GM18498 (cell line): ENCODE measurements at regions not wholly inside any gene's neighbourhood (a gene's known extent, or its start where the extent isn't known, plus 50 kb on each side); places are given as distances from the start of the nearest gene placed in this dataset.
"Not testable (repeated sequence)": the region's sequence is repeated elsewhere in the genome, so short reads cannot be mapped to it uniquely, and the experiment has no call there.

Experiments used
- ATAC-seq: cut with Tn5 transposase; IDR thresholded peaks from one replicate; pipeline ENCODE4 v1.9.1; 2021; ENCODE audit warnings: mild to moderate bottlenecking, moderate library complexity; ENCODE audit not compliant: unreplicated experiment

GRCh38 chr4:19187691-19188090 lies 1064.0 kb upstream of the SLIT2 start:
- no peak for ATAC-seq

GRCh38 chr4:19187096-19187495 lies 1064.6 kb upstream of the SLIT2 start:
- no peak for ATAC-seq

GRCh38 chr4:19181631-19182030 lies 1070.1 kb upstream of the SLIT2 start:
- ATAC-seq: not testable (repeated sequence)

GRCh38 chr4:19178835-19179234 lies 1072.9 kb upstream of the SLIT2 start:
- no peak for ATAC-seq

GRCh38 chr4:19177616-19178015 lies 1074.1 kb upstream of the SLIT2 start:
- no peak for ATAC-seq

- ATAC-seq: no peak
Measured at GRCh38 chr4:19171832-19172231, 1079.9 kb upstream of the SLIT2 start.

- no peak for ATAC-seq
Measured at GRCh38 chr4:19167311-19167710, 1084.4 kb upstream of the SLIT2 start.

GRCh38 chr4:19164334-19164733 lies 1087.4 kb upstream of the SLIT2 start:
- no peak for ATAC-seq

- no peak for ATAC-seq
Measured at GRCh38 chr4:19159874-19160273, 1091.8 kb upstream of the SLIT2 start.

GRCh38 chr4:19158107-19158809 lies 1093.4 kb upstream of the SLIT2 start:
- no peak for ATAC-seq

- no peak for ATAC-seq
Measured at GRCh38 chr4:19156786-19157185, 1094.9 kb upstream of the SLIT2 start.

GRCh38 chr4:19155568-19155967 lies 1096.1 kb upstream of the SLIT2 start:
- no peak for ATAC-seq

GRCh38 chr4:19154267-19154666 lies 1097.4 kb upstream of the SLIT2 start:
- ATAC-seq: not testable (repeated sequence)

GRCh38 chr4:19152264-19152663 lies 1099.4 kb upstream of the SLIT2 start:
- ATAC-seq: no peak

- ATAC-seq: no peak
Measured at GRCh38 chr4:19151684-19152083, 1100.0 kb upstream of the SLIT2 start.

- no peak for ATAC-seq
Measured at GRCh38 chr4:19146038-19146437, 1105.7 kb upstream of the SLIT2 start.

- ATAC-seq: peak; percentile 57
Measured at GRCh38 chr4:19135895-19136633, 1114.5 kb upstream of the LCORL start.

GRCh38 chr4:19134685-19135084 lies 1113.1 kb upstream of the LCORL start:
- ATAC-seq: no peak

GRCh38 chr4:19133315-19133714 lies 1111.8 kb upstream of the LCORL start:
- no peak for ATAC-seq

- no peak for ATAC-seq
Measured at GRCh38 chr4:19130866-19131265, 1109.3 kb upstream of the LCORL start.

- ATAC-seq: no peak
Measured at GRCh38 chr4:19128176-19128575, 1106.6 kb upstream of the LCORL start.

- no peak for ATAC-seq
Measured at GRCh38 chr4:19126903-19127302, 1105.3 kb upstream of the LCORL start.
